Fibroblast of pulmonary artery (primary cell): ENCODE measurements at regions not wholly inside any gene's neighbourhood (a gene's known extent, or its start where the extent isn't known, plus 50 kb on each side); places are given as distances from the start of the nearest gene placed in this dataset.

Source experiments
- DNase-seq: peaks from one replicate; pipeline ENCODE4 v3.0.0-alpha.2; 2010; ENCODE audit warnings: low read depth
- H3K4me3 ChIP-seq: replicated peaks from 2 replicates; pipeline ENCODE4 v1.5.1; 2011; ENCODE audit warnings: low read depth, mild to moderate bottlenecking, control low read depth, low read length, moderate library complexity
- TF ChIP-seq, protein P1 (sequence below): IDR thresholded peaks from 2 replicates; pipeline ENCODE4 v1.5.1; 2011; ENCODE audit warnings: mild to moderate bottlenecking, control low read depth, low read length, inconsistent platforms; ENCODE audit errors: missing control alignments

DNA sequence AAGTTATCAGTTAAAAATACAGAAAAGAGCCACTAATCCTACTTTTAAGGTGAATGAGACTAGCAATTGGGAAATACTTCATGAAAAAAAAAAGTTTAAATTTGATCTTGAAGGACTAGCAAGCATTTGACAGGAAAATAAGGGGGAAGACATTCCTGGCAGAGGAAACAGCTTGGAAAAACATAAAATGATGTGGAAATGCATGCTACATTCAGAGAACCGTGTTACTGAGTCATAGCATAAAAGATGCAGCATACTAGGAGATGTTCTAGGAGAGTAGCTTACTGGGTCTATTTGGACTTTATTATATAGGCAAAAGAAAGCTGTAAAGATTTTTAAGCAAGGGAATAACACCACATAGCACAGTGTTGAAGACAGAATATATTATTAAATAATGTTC lies 108.6 kb upstream of the COL1A2 start:
- TF ChIP-seq, protein P1, sequence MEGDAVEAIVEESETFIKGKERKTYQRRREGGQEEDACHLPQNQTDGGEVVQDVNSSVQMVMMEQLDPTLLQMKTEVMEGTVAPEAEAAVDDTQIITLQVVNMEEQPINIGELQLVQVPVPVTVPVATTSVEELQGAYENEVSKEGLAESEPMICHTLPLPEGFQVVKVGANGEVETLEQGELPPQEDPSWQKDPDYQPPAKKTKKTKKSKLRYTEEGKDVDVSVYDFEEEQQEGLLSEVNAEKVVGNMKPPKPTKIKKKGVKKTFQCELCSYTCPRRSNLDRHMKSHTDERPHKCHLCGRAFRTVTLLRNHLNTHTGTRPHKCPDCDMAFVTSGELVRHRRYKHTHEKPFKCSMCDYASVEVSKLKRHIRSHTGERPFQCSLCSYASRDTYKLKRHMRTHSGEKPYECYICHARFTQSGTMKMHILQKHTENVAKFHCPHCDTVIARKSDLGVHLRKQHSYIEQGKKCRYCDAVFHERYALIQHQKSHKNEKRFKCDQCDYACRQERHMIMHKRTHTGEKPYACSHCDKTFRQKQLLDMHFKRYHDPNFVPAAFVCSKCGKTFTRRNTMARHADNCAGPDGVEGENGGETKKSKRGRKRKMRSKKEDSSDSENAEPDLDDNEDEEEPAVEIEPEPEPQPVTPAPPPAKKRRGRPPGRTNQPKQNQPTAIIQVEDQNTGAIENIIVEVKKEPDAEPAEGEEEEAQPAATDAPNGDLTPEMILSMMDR = no peak
- DNase-seq = peak; percentile 76
- no peak overlapping the region for H3K4me3 ChIP-seq

DNA sequence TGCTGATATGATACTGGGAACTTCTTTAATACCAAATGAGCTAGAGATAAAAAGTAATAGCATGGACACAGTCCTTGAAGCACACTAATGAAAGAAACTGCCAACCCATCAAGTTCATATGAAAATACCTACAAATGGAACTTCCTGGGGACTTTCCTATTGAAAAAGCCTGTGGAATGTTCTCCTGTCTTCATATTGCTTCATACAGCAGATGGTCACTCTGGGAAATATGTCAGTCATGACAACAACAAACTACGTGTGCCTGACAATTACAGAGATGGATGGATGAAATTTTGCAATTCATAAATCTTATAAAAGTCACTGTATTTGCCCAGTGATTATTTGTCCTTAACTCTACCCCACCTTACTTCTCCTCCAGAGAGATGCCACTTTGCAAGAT lies 106.6 kb upstream of the COL1A2 start:
- no peak overlapping the region for H3K4me3 ChIP-seq
- peak; percentile 58 for DNase-seq
- TF ChIP-seq, protein P1 = no peak

DNA sequence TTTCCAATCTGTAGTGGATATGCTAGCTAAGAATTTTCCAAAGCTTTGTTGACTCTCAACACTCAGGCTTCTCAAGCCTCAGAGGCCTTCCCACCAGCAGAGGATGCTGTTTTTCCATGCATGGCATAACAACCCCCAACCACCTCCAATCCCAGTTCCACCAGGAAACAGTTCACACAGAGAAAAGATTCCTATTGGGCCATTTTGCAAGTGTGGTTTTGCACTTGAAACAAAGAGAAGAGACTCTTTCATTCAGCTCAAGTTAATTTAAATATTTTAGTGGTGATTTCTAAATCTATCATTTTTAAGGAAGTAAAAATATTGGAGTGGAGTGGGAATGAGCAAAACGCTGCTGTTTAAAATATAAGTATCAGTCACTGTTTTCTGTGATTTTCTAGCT lies 105.6 kb upstream of the COL1A2 start:
- peak; percentile 94 for DNase-seq
- TF ChIP-seq, protein P1 = no peak
- H3K4me3 ChIP-seq = no peak overlapping the region

- no peak overlapping the region for H3K4me3 ChIP-seq
- no peak for DNase-seq
- TF ChIP-seq, protein P1 = no peak
Observed at GRCh38 chr7:94294471-94295131, 100.1 kb upstream of the COL1A2 start.

DNA sequence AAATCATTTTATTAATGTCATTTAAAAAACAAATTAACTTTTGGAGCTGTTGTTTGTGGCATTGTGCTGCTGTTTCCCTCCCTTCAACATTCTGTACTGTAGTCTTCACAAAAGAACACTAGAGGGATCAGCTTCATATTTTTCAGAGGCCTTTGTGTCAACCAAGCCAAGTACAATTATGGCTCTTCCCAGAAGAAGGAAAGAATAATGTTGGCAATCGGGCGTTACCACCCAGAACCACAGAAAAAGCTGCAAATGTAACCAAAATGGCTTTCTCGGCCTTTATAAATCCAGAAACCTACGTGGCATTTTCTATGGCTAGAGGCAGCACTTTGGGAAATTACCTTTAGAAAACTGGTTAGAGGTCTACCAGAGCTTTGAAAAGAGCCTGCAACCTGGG lies 98.8 kb upstream of the COL1A2 start:
- TF ChIP-seq, protein P1 = peak; percentile 83
- peak; percentile 91 for DNase-seq
- H3K4me3 ChIP-seq = peak overlapping the region; percentile 10

GRCh38 chr7:94296881-94297280 lies 97.8 kb upstream of the COL1A2 start:
- DNase-seq = no peak
- TF ChIP-seq, protein P1 = no peak
- H3K4me3 ChIP-seq = peak overlapping the region; percentile 8

GRCh38 chr7:94297397-94297838 lies 97.3 kb upstream of the COL1A2 start:
- peak; percentile 95 for DNase-seq
- H3K4me3 ChIP-seq = no peak overlapping the region
- TF ChIP-seq, protein P1 = no peak
